ENCODE measurements at regions not wholly inside any gene's neighbourhood (a gene's known extent, or its start where the extent isn't known, plus 50 kb on each side); places are given as distances from the start of the nearest gene placed in this dataset.

GRCh38 chr11:80782135-80782885 is 1341.5 kb upstream of the TENM4 start:
- ATAC-seq (no peak), DNase-seq (ENCODE audit: missing footprints) (no peak)
- intact Hi-C loops (cut with DNase I) = no loop called here

GRCh38 chr11:80779905-80780605 is 1339.2 kb upstream of the TENM4 start:
- ATAC-seq (no peak), DNase-seq (ENCODE audit: missing footprints) (no peak)
- intact Hi-C loops (cut with DNase I) = no loop called here

- no peak for ATAC-seq
- DNase-seq (ENCODE audit: missing footprints) = no peak
- intact Hi-C loops (cut with DNase I) = no loop called here
Measured at GRCh38 chr11:80778941-80779340, 1338.1 kb upstream of the TENM4 start.

GRCh38 chr11:80778432-80778831 is 1337.6 kb upstream of the TENM4 start:
- no peak for DNase-seq (ENCODE audit: missing footprints)
- no peak for ATAC-seq
- intact Hi-C loops (cut with DNase I) = no loop called here

GRCh38 chr11:80773919-80774318 is 1333.1 kb upstream of the TENM4 start:
- DNase-seq (ENCODE audit: missing footprints) (no peak), ATAC-seq (no peak)
- intact Hi-C loops (cut with DNase I) = no loop called here

- no peak for DNase-seq (ENCODE audit: missing footprints)
- no peak for ATAC-seq
- intact Hi-C loops (cut with DNase I) = no loop called here
Measured at GRCh38 chr11:80771017-80771416, 1330.2 kb upstream of the TENM4 start.

GRCh38 chr11:80758787-80759186 is 1318.0 kb upstream of the TENM4 start:
- ATAC-seq (no peak), DNase-seq (ENCODE audit: missing footprints) (no peak)
- intact Hi-C loops (cut with DNase I) = no loop called here

GRCh38 chr11:80748207-80748925 is 1307.5 kb upstream of the TENM4 start:
- intact Hi-C loops (cut with DNase I) = no loop called here

GRCh38 chr11:80746300-80746699 is 1305.5 kb upstream of the TENM4 start:
- intact Hi-C loops (cut with DNase I) = no loop called here
- no peak for ATAC-seq
- DNase-seq (ENCODE audit: missing footprints) = no peak

More at GRCh38 chr11:80748207-80748925, 1307.5 kb upstream of the TENM4 start:
- ATAC-seq = no peak
- DNase-seq (ENCODE audit: missing footprints) = no peak

- ATAC-seq (no peak), DNase-seq (ENCODE audit: missing footprints) (no peak)
- intact Hi-C loops (cut with DNase I) = no loop called here
Measured at GRCh38 chr11:80745416-80745815, 1304.6 kb upstream of the TENM4 start.

- no peak for ATAC-seq
- intact Hi-C loops (cut with DNase I) = no loop called here
- no peak for DNase-seq (ENCODE audit: missing footprints)
Measured at GRCh38 chr11:80733790-80734189, 1293.0 kb upstream of the TENM4 start.

GRCh38 chr11:80733361-80733760 is 1292.5 kb upstream of the TENM4 start:
- ATAC-seq (no peak), DNase-seq (ENCODE audit: missing footprints) (no peak)
- intact Hi-C loops (cut with DNase I) = no loop called here

GRCh38 chr11:80727315-80727714 is 1286.5 kb upstream of the TENM4 start:
- intact Hi-C loops (cut with DNase I) = no loop called here
- no peak for DNase-seq (ENCODE audit: missing footprints)
- no peak for ATAC-seq

- DNase-seq (ENCODE audit: missing footprints) (no peak), ATAC-seq (no peak)
- intact Hi-C loops (cut with DNase I) = no loop called here
Measured at GRCh38 chr11:80726236-80726635, 1285.4 kb upstream of the TENM4 start.

GRCh38 chr11:80724366-80724765 is 1283.5 kb upstream of the TENM4 start:
- DNase-seq (ENCODE audit: missing footprints) (no peak), ATAC-seq (no peak)
- intact Hi-C loops (cut with DNase I) = no loop called here

- intact Hi-C loops (cut with DNase I) = no loop called here
- no peak for ATAC-seq
- DNase-seq (ENCODE audit: missing footprints) = no peak
Measured at GRCh38 chr11:80722629-80723028, 1281.8 kb upstream of the TENM4 start.

- ATAC-seq (no peak), DNase-seq (ENCODE audit: missing footprints) (no peak)
- intact Hi-C loops (cut with DNase I) = no loop called here
Measured at GRCh38 chr11:80720295-80720694, 1279.5 kb upstream of the TENM4 start.

GRCh38 chr11:80719292-80719646 is 1278.4 kb upstream of the TENM4 start:
- intact Hi-C loops (cut with DNase I) = no loop called here
- ATAC-seq (no peak), DNase-seq (ENCODE audit: missing footprints) (no peak)

GRCh38 chr11:80718611-80719291 is 1277.9 kb upstream of the TENM4 start:
- intact Hi-C loops (cut with DNase I) = no loop called here
- ATAC-seq = no peak

More at GRCh38 chr11:80718611-80719291, 1277.9 kb upstream of the TENM4 start:
- DNase-seq (ENCODE audit: missing footprints) = no peak
